H1 (cell line): ENCODE measurements at regions not wholly inside any gene's neighbourhood (a gene's known extent, or its start where the extent isn't known, plus 50 kb on each side); places are given as distances from the start of the nearest gene placed in this dataset.

Experiments used
- CTCF ChIA-PET: fragments of 300-600 bp; sonication (Branson Sonifier 250); formaldehyde crosslinking; loops from one replicate; lab custom pipeline; 2021; ENCODE audit not compliant: partially characterized antibody; lab: Charles Lee
- POLR2A ChIA-PET: fragments of 300-600 bp; sonication (Branson Sonifier 250); formaldehyde crosslinking; loops from one replicate; lab custom pipeline; 2021; ENCODE audit warnings: inconsistent platforms; ENCODE audit not compliant: partially characterized antibody; lab: Charles Lee
- DNase-seq, 2 experiments: peaks; one replicate each; pipeline versions ENCODE4 v3.0.0 to v3.0.0-alpha.2; 2010 to 2022; ENCODE audit warnings: low spot score in 2 of 2, low read depth in 1 of 2, mixed read lengths in 1 of 2
- FAIRE-seq: peaks from 2 replicates; lab custom pipeline; 2011; peaks lifted over from hg19 to GRCh38; lab: Jason Lieb, UNC
- H2AFZ ChIP-seq: 2 replicates; pipeline ENCODE4 v1.8.1; 2012; ENCODE audit warnings: low read length, inconsistent platforms
- H2AK5ac ChIP-seq: 2 replicates; pipeline ENCODE4 v1.6.1; 2013; ENCODE audit warnings: low read depth, low read length
- H2BK120ac ChIP-seq: replicated peaks from 2 replicates; pipeline ENCODE3; 2013; ENCODE audit warnings: low read depth, low read length, inconsistent platforms
- H2BK12ac ChIP-seq: 2 replicates; pipeline ENCODE4 v1.6.1; 2013; ENCODE audit warnings: low read depth, low read length
- H2BK15ac ChIP-seq: 2 replicates; pipeline ENCODE4 v1.6.1; 2013; ENCODE audit warnings: low read length
- H2BK20ac ChIP-seq: 2 replicates; pipeline ENCODE4 v1.6.1; 2013; ENCODE audit warnings: low read length
- H2BK5ac ChIP-seq: 2 replicates; pipeline ENCODE4 v1.6.1; 2013; ENCODE audit warnings: low read depth, low read length
- H3K14ac ChIP-seq: 2 replicates; pipeline ENCODE4 v1.6.1; 2013; ENCODE audit warnings: inconsistent platforms; ENCODE audit not compliant: insufficient read length
- H3K18ac ChIP-seq: 2 replicates; pipeline ENCODE4 v1.6.1; 2013; ENCODE audit warnings: low read length; ENCODE audit errors: extremely low read depth
- H3K23ac ChIP-seq: 2 replicates; pipeline ENCODE4 v1.6.1; 2013; ENCODE audit warnings: inconsistent platforms; ENCODE audit not compliant: insufficient read length
- H3K23me2 ChIP-seq: 2 replicates; pipeline ENCODE4 v1.6.1; 2013; ENCODE audit warnings: low read depth, low read length
- H3K27ac ChIP-seq: 2 replicates; pipeline ENCODE4 v1.6.1; 2011; ENCODE audit warnings: low read depth, low read length, inconsistent platforms
- H3K27me3 ChIP-seq, 4 experiments: replicated peaks in 1 of 4; 1 replicate in 1 of 4; 2 replicates in 3 of 4; pipeline versions ENCODE4 v1.6.1 to v1.8.1; 2011 to 2013; ENCODE audit warnings: low read length in 3 of 4, mild to moderate bottlenecking in 3 of 4, inconsistent platforms in 2 of 4, mixed read lengths in 2 of 4, moderate library complexity in 1 of 4; ENCODE audit not compliant: control insufficient read depth in 3 of 4, insufficient read depth in 3 of 4; ENCODE audit errors: extremely low read depth in 1 of 4
- H3K36me3 ChIP-seq, 4 experiments: 2 replicates each; pipeline versions ENCODE4 v1.6.1 to v1.8.1; 2011 to 2013; ENCODE audit warnings: mild to moderate bottlenecking in 4 of 4, low read length in 3 of 4, moderate library complexity in 2 of 4, control low read depth in 1 of 4, inconsistent platforms in 1 of 4; ENCODE audit not compliant: insufficient read depth in 4 of 4, control insufficient read depth in 2 of 4
- H3K4ac ChIP-seq: replicated peaks from 2 replicates; pipeline ENCODE3; 2013; ENCODE audit warnings: low read length, low read depth, mixed read lengths, inconsistent platforms; ENCODE audit not compliant: insufficient read length
- H3K4me1 ChIP-seq, 4 experiments: replicated peaks in 1 of 4; 1 replicate in 1 of 4; 2 replicates in 3 of 4; pipeline versions ENCODE4 v1.6.1 to v1.8.1; 2011 to 2013; ENCODE audit warnings: low read length in 3 of 4, inconsistent platforms in 2 of 4, mixed read lengths in 1 of 4; ENCODE audit not compliant: insufficient read depth in 4 of 4, control insufficient read depth in 3 of 4
- H3K4me2 ChIP-seq, 2 experiments: 2 replicates each; pipeline versions ENCODE4 v1.6.1 to v1.8.1; 2011 to 2013; ENCODE audit warnings: low read depth in 2 of 2, low read length in 2 of 2, control low read depth in 1 of 2, inconsistent platforms in 1 of 2, mild to moderate bottlenecking in 1 of 2; ENCODE audit not compliant: insufficient read depth in 1 of 2
- H3K4me3 ChIP-seq, 4 experiments: fragments of 200-600, 300-600 bp in 1 of 4; sonication (generic), shearing (Covaris generic), sonication (Bioruptor Twin) in 1 of 4; 2 replicates each; pipeline versions ENCODE4 v1.5.1 to v1.8.1; 2011 to 2016; ENCODE audit warnings: low read length in 4 of 4, low read depth in 3 of 4, control low read depth in 2 of 4, inconsistent platforms in 2 of 4, mild to moderate bottlenecking in 2 of 4, mixed read lengths in 1 of 4, moderate library complexity in 1 of 4; ENCODE audit not compliant: insufficient read depth in 2 of 4; ENCODE audit errors: extremely low read depth in 1 of 4
- H3K56ac ChIP-seq: replicated peaks from 2 replicates; pipeline ENCODE3; 2013; ENCODE audit warnings: low read depth, mild to moderate bottlenecking, mixed read lengths, low read length, inconsistent platforms; ENCODE audit not compliant: insufficient read length
- H3K79me1 ChIP-seq: 2 replicates; pipeline ENCODE4 v1.6.1; 2013; ENCODE audit warnings: low read depth, low read length, control low read depth
- H3K79me2 ChIP-seq, 2 experiments: 2 replicates each; pipeline versions ENCODE4 v1.6.1 to v1.8.1; 2012 to 2013; ENCODE audit warnings: low read length in 2 of 2, mild to moderate bottlenecking in 2 of 2, inconsistent platforms in 1 of 2; ENCODE audit not compliant: insufficient read depth in 2 of 2, control insufficient read depth in 1 of 2
- H3K9ac ChIP-seq, 4 experiments: replicated peaks in 1 of 4; 1 replicate in 1 of 4; 2 replicates in 3 of 4; pipeline versions ENCODE4 v1.6.1 to v1.8.1; 2011 to 2013; ENCODE audit warnings: low read depth in 3 of 4, low read length in 3 of 4, control low read depth in 2 of 4, mild to moderate bottlenecking in 2 of 4, moderate library complexity in 2 of 4, inconsistent platforms in 1 of 4; ENCODE audit errors: extremely low read depth in 1 of 4
- H3K9me3 ChIP-seq, 2 experiments: 2 replicates each; pipeline versions ENCODE4 v1.6.1 to v1.8.1; 2012 to 2013; ENCODE audit warnings: mild to moderate bottlenecking in 2 of 2, moderate library complexity in 2 of 2, control low read depth in 1 of 2, inconsistent platforms in 1 of 2, low read depth in 1 of 2, low read length in 1 of 2, mixed read lengths in 1 of 2; ENCODE audit not compliant: insufficient read depth in 2 of 2
- H4K20me1 ChIP-seq, 2 experiments: replicated peaks in 1 of 2; 2 replicates each; pipeline versions ENCODE3 to v1.8.1; 2011 to 2013; ENCODE audit warnings: inconsistent platforms in 2 of 2, low read length in 2 of 2, mild to moderate bottlenecking in 1 of 2; ENCODE audit not compliant: insufficient read depth in 2 of 2, control insufficient read depth in 1 of 2
- H4K5ac ChIP-seq: 2 replicates; pipeline ENCODE4 v1.6.1; 2013; ENCODE audit warnings: low read length, low read depth, mixed read lengths, inconsistent platforms; ENCODE audit not compliant: insufficient read length
- H4K8ac ChIP-seq: 2 replicates; pipeline ENCODE4 v1.8.0; 2013; ENCODE audit warnings: mild to moderate bottlenecking, moderate library complexity, low read length, inconsistent platforms; ENCODE audit not compliant: insufficient read depth; ENCODE audit errors: extremely low read depth
- H4K91ac ChIP-seq: replicated peaks from 2 replicates; pipeline ENCODE3; 2013; ENCODE audit warnings: low read length, mixed read lengths, inconsistent platforms; ENCODE audit not compliant: insufficient read length
- CBX5 ChIP-seq: fragments of 300-800, 300-1000 bp; sonication (generic); IDR thresholded peaks from 2 replicates; pipeline ENCODE4 v1.7.1; 2016; ENCODE audit warnings: antibody characterized with exemption, low read length, low read depth
- KDM5A ChIP-seq: fragments of 200-600 bp; IDR thresholded peaks from 2 replicates; pipeline ENCODE4 v1.7.1; 2012; ENCODE audit warnings: mild to moderate bottlenecking, low read length, inconsistent platforms, mixed read lengths
- RAD21 ChIP-seq, 2 experiments: IDR thresholded peaks in 1 of 2; conservative IDR thresholded peaks in 1 of 2; 2 replicates each; pipeline ENCODE4 v1.6.1; 2011; ENCODE audit warnings: low read depth in 2 of 2, low read length in 2 of 2, improper control_type of control experiment in 1 of 2, inconsistent platforms in 1 of 2, mild to moderate bottlenecking in 1 of 2, moderate library complexity in 1 of 2
- WGBS, 2 experiments: shearing (Covaris generic) in 1 of 2; methylation state at CpG; one replicate each; pipeline versions ENCODE4 v1.1.6 to v1.1.7; 2013 to 2015; ENCODE audit warnings: low lambda C conversion rate in 2 of 2, mixed read lengths in 2 of 2, inconsistent platforms in 1 of 2, low coverage in 1 of 2, missing lambda C conversion rate in 1 of 2; ENCODE audit not compliant: insufficient replicate concordance in 2 of 2, insufficient coverage in 1 of 2, insufficient read length in 1 of 2; ENCODE audit errors: extremely low coverage in 1 of 2, missing lambda C conversion rate in 1 of 2; 5-methylcytosine and 5-hydroxymethylcytosine counted together

GRCh38 chr1:82226186-82226505 lies 425.4 kb downstream of the ADGRL2 start:
- H2BK120ac ChIP-seq = no peak overlapping the region
- no peak overlapping the region for H2AFZ ChIP-seq
- H3K14ac ChIP-seq = no peak overlapping the region
- no peaks in the 10 kb centered on the region for H3K79me2 ChIP-seq
- H3K4ac ChIP-seq = no peak overlapping the region
- no peaks in the 10 kb centered on the region for H3K79me1 ChIP-seq
- no peaks in the 10 kb centered on the region for H3K36me3 ChIP-seq
- H3K23ac ChIP-seq = no peak overlapping the region
- H3K27me3 ChIP-seq = no peaks in the 10 kb centered on the region
- H4K8ac ChIP-seq = no peak overlapping the region
- H2BK15ac ChIP-seq = no peak overlapping the region
- no peaks in the 10 kb centered on the region for H3K9me3 ChIP-seq
- H4K5ac ChIP-seq = no peak overlapping the region
- no peak overlapping the region for H3K18ac ChIP-seq
- no peaks in the 10 kb centered on the region for H3K23me2 ChIP-seq
- FAIRE-seq = no peak
- H2BK20ac ChIP-seq = no peak overlapping the region
- H3K4me1 ChIP-seq = no peaks in the 10 kb centered on the region; a peak in 1 of 7 replicates
- H3K27ac ChIP-seq = no peak overlapping the region
- no peak overlapping the region for H2AK5ac ChIP-seq
- POLR2A ChIA-PET = no interaction called here
- WGBS, 2 experiments = 86% methylated on average over 1 of the region's 1 CpG; no CpG with 5 or more reads in 1 of the 2 experiments
- no peak overlapping the region for H3K4me3 ChIP-seq
- H2BK12ac ChIP-seq = no peak overlapping the region
- H3K9ac ChIP-seq = no peak overlapping the region
- no peak for DNase-seq
- CTCF ChIA-PET = interaction anchor here (0.6 to 1.0 kb wide), 2 partner anchors 106 to 377 kb away, joined by 3 to 4 read pairs; no protein-coding TSS in a partner anchor
- no peak overlapping the region for H4K91ac ChIP-seq
- no peak overlapping the region for H3K56ac ChIP-seq
- TF ChIP-seq RAD21 (IDR thresholded peaks at IDR 0.05 in 1 of 2, conservative IDR thresholded peaks at IDR 0.05 in 1 of 2; ENCODE audit: low read depth in 2 of 2, low read length in 2 of 2) (no peak), KDM5A (no peak), CBX5 (no peak)
- H3K4me2 ChIP-seq = no peak overlapping the region
- no peaks in the 10 kb centered on the region for H4K20me1 ChIP-seq
- H2BK5ac ChIP-seq = no peak overlapping the region
